ENCODE measurements at regions not wholly inside any gene's neighbourhood (a gene's known extent, or its start where the extent isn't known, plus 50 kb on each side); places are given as distances from the start of the nearest gene placed in this dataset.

DNA sequence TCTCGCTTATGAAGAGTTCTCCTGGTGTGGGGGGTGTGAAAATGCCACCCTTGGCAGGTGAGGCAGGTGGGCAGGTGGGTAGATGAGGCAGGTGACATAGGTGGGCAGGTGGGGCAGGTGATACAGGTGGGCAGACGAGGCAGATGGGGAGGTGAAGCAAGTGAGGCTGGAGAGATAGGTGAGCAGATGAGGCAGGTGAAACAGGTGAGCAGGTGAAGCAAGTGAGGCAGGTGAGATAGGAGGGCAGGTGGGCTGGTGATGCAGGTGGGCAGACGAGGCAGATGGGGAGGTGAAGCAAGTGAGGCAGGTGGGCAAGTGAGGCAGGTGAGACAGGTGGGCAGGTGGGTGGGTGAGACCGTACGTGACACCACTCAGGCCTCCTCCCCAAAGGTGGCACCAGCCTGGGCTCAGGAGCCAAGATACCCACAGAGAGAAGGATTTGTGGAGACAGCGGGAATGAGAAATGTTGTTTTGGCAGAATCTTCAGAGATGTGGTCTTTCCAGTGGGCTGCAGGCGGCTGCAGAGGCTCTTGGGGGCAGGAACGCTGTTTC lies 232.3 kb upstream of the MYT1L start:
- 61 to 69% methylated on average over 5 to 8 of the region's 8 CpGs for WGBS, 2 donors (ENCODE audit: low coverage in 1 of 2)
- H3K4me3 ChIP-seq: no peak overlapping the region
- in situ Hi-C loops (cut with MboI; ENCODE audit: low pct_ligation_motif_present in 1 of 4, low pct_unique_long_range_greater_than_20kb in 1 of 4, low sequenced_read_pairs in 3 of 4): no loop called here
- H3K9me3 ChIP-seq: no peaks in the 10 kb centered on the region
- intact Hi-C loops (cut with DNase I; ENCODE audit: low total_unique reads): no loop called here
- no peak for TF ChIP-seq EP300 (IDR thresholded peaks at IDR 0.05; ENCODE audit: low read depth)
- TF ChIP-seq POLR2A (IDR thresholded peaks at IDR 0.05): no peak
- TF ChIP-seq, protein P1, sequence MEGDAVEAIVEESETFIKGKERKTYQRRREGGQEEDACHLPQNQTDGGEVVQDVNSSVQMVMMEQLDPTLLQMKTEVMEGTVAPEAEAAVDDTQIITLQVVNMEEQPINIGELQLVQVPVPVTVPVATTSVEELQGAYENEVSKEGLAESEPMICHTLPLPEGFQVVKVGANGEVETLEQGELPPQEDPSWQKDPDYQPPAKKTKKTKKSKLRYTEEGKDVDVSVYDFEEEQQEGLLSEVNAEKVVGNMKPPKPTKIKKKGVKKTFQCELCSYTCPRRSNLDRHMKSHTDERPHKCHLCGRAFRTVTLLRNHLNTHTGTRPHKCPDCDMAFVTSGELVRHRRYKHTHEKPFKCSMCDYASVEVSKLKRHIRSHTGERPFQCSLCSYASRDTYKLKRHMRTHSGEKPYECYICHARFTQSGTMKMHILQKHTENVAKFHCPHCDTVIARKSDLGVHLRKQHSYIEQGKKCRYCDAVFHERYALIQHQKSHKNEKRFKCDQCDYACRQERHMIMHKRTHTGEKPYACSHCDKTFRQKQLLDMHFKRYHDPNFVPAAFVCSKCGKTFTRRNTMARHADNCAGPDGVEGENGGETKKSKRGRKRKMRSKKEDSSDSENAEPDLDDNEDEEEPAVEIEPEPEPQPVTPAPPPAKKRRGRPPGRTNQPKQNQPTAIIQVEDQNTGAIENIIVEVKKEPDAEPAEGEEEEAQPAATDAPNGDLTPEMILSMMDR (IDR thresholded peaks at IDR 0.05): no peak
- TF ChIP-seq POLR2AphosphoS5 (IDR thresholded peaks at IDR 0.05): no peak
- H3K27ac ChIP-seq: no peak overlapping the region
- H3K36me3 ChIP-seq: no peaks in the 10 kb centered on the region
- no peak for DNase-seq
- H3K27me3 ChIP-seq: no peaks in the 10 kb centered on the region
- no peaks in the 10 kb centered on the region for H3K4me1 ChIP-seq

DNA sequence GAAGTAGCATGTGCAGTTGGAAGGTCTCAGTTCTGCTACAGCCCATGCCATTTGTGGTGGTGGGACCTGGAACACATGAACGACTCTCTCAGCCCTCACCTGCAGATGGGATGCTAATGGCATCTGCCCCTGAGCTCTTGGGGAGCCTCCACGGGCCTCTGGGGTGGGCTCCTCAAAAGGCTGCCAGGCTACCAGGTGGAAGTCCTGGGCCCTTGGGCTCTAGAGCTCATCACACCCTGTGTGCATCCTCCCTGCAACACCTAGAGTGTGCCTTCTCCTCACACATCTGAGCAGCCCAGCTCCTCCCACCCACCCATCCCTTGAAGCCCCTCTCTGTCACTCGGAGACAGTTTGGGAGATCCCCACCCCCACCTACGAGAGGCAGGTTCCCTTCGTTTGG lies 231.8 kb upstream of the MYT1L start:
- no peak overlapping the region for H3K27ac ChIP-seq
- DNase-seq: no peak
- H3K36me3 ChIP-seq: no peaks in the 10 kb centered on the region
- no peaks in the 10 kb centered on the region for H3K9me3 ChIP-seq
- no peak for TF ChIP-seq POLR2A (IDR thresholded peaks at IDR 0.05)
- no peak for TF ChIP-seq POLR2AphosphoS5 (IDR thresholded peaks at IDR 0.05)
- TF ChIP-seq, protein P1 (IDR thresholded peaks at IDR 0.05): no peak
- no peak for TF ChIP-seq EP300 (IDR thresholded peaks at IDR 0.05; ENCODE audit: low read depth)
- H3K4me1 ChIP-seq: no peaks in the 10 kb centered on the region
- in situ Hi-C loops (cut with MboI; ENCODE audit: low pct_ligation_motif_present in 1 of 4, low pct_unique_long_range_greater_than_20kb in 1 of 4, low sequenced_read_pairs in 3 of 4): no loop called here
- intact Hi-C loops (cut with DNase I; ENCODE audit: low total_unique reads): no loop called here
- H3K27me3 ChIP-seq: no peaks in the 10 kb centered on the region
- 0 to 64% methylated on average over 1 to 5 of the region's 5 CpGs for WGBS, 2 donors (ENCODE audit: low coverage in 1 of 2)
- no peak overlapping the region for H3K4me3 ChIP-seq

DNA sequence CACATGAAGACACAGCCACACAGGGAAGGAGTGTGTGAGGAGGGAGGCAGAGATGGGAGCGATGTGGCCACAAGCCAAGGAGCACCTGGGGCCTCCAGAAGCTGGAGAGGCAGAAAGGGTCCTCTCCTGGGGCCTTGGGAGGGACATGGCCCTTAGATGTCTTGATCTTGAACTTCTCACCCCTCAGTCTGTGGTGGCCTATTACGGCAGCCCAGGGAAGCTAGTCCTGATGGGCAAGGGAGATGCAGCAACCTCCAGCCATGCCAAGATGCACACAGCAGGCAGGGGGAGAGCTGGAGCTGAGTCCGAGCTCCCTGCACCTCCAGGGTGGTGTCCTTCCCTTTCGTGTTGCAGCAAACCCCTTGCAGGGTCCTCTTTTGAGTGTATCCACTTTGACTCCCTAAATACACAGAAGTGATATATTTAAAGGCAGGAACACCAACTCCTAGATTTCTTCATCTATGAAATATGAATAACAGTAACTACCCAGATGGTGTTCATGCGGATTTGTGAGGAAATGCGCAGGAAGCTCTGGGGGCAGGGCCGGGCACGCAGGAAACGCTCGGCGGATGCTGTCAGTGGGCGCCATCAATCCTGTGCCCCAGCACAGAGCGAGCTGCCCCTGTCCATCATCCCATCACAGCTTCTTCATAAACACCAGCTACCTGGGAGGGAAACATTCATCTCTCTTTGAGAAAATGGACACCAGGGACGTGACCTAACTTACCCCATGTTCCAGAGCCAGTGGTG lies 230.4 kb upstream of the MYT1L start:
- TF ChIP-seq, protein P1 (IDR thresholded peaks at IDR 0.05): no peak
- no peak for TF ChIP-seq POLR2AphosphoS5 (IDR thresholded peaks at IDR 0.05)
- TF ChIP-seq POLR2A (IDR thresholded peaks at IDR 0.05): no peak
- no peak for TF ChIP-seq EP300 (IDR thresholded peaks at IDR 0.05; ENCODE audit: low read depth)
- Histone ChIP-seq H3K4me3 (no peak overlapping the region), H3K4me1 (no peaks in the 10 kb centered on the region), H3K27me3 (no peaks in the 10 kb centered on the region), H3K36me3 (no peaks in the 10 kb centered on the region), H3K9me3 (no peaks in the 10 kb centered on the region), H3K27ac (no peak overlapping the region)
- in situ Hi-C loops (cut with MboI; ENCODE audit: low pct_ligation_motif_present in 1 of 4, low pct_unique_long_range_greater_than_20kb in 1 of 4, low sequenced_read_pairs in 3 of 4): no loop called here
- no peak for DNase-seq
- WGBS, 2 donors (ENCODE audit: low coverage in 1 of 2): 40 to 87% methylated on average over 1 to 13 of the region's 14 CpGs
- intact Hi-C loops (cut with DNase I; ENCODE audit: low total_unique reads): no loop called here

DNA sequence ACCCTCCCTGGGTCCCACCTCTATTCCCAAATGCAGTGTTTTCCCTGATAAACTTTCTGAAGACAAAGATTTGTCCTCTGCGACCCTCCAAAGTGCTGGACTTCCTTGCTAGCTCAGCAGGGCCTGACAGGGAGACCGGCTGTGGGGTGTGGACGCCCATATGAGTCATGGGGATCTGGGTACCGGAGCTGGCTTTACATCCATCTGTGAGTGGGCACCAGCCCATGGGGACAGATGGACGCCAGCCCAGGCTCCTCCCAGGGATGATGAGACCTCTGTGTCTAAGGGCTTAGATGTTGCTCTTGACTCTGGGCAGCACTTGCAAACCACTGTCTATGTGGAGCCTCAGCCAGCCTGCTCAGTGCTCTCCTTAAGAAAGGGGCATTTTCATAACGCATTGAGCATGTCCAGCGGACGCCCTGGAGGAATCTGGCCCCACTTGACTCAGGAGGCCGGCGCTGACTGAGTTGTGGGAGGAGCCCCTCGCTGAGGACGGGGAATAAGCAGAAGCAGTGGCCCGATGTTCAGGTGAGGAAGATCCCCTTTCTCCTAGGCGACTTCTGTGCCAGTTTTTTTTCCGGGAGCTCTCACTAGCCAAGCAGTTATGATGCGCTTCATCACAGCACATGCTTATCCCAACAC lies 229.4 kb upstream of the MYT1L start:
- intact Hi-C loops (cut with DNase I; ENCODE audit: low total_unique reads): no loop called here
- in situ Hi-C loops (cut with MboI; ENCODE audit: low pct_ligation_motif_present in 1 of 4, low pct_unique_long_range_greater_than_20kb in 1 of 4, low sequenced_read_pairs in 3 of 4): no loop called here

More for the DNA sequence above, 229.4 kb upstream of the MYT1L start:
- no peaks in the 10 kb centered on the region for H3K27me3 ChIP-seq
- no peaks in the 10 kb centered on the region for H3K36me3 ChIP-seq
- peaks cover 0 to 4% of the 10 kb centered on the region in 2 donors for H3K9me3 ChIP-seq
- no peak for DNase-seq
- no peak overlapping the region for H3K27ac ChIP-seq
- TF ChIP-seq, protein P1 (IDR thresholded peaks at IDR 0.05): no peak
- TF ChIP-seq POLR2AphosphoS5 (IDR thresholded peaks at IDR 0.05): no peak
- no peak for TF ChIP-seq EP300 (IDR thresholded peaks at IDR 0.05; ENCODE audit: low read depth)
- TF ChIP-seq POLR2A (IDR thresholded peaks at IDR 0.05): no peak
- no peaks in the 10 kb centered on the region for H3K4me1 ChIP-seq
- H3K4me3 ChIP-seq: no peak overlapping the region
- 79% methylated on average over 15 of the region's 16 CpGs; no CpG with 5 or more reads in 1 of the 2 donors for WGBS, 2 donors (ENCODE audit: low coverage in 1 of 2)
